ENCODE measurements at regions not wholly inside any gene's neighbourhood (a gene's known extent, or its start where the extent isn't known, plus 50 kb on each side); places are given as distances from the start of the nearest gene placed in this dataset.

DNA sequence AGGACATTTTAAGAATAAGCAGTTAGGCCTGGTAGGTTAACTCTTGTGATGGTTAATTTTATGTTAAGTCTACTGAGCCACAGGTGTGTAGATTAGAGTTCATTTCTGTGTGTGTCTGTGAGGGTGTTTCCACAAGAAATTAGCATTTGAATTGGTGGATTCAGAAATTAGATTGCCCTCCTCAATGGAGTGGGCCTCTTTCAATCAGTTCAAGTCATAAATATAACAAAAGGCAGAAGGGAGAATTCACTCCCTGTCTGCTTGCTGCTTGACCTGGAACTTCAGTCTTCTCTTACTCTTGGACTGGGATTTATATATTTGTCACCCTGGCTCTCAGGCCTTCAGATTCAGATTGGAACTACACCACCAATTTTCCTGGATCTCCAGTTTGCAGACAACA lies 55.3 kb upstream of the POM121L12 start:
- DNase-seq = no peak

DNA sequence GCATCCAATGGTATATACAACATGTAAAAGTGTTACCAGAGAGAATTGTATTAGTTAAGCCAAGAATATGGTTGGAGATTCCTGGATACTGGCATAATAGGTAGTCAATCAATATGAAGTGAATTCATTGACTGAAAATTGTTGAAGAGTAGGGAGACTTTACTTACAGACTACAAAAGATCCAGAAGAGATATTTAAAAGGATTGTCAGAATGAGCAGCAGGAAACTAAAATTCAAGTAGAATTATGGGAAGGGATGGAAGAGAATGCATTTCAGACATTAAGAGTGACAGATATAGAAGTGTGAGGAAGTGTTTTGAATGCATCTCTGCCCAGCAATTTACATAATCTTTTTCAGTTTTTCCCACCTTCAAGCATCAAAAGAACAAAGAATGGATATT lies 62.3 kb upstream of the POM121L12 start:
- DNase-seq = no peak

DNA sequence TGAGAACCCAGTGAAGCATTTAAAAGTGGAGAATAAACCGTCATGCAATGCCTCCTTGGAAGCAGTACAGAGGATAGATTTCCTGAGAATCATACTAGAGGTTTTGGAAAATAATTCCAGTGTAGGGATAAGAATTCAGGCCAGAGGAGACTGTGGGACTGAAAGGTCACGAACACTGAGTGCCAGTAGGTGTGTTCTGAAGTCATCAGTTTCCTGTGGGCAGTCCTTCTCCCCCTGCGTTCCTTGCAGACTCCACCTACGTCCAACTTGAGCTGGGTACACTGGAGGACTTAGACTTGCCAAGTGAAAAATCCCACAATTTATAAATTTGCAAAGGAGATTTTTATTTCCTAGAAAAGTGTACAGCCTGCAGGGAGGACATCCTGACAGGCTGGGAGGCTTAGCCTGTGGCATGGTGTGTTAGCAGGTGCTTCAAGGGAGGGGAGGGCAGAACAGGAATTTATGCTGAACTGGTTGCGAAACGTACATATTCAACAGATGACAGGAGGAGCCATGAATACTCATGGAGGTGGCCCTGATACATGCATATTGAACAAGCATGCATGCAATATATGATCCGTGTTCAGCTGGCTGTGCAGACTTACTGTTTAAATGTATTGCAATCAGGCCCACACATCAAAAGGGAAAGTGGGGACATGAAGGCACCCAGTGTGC lies 72.9 kb upstream of the POM121L12 start:
- DNase-seq = no peak

DNA sequence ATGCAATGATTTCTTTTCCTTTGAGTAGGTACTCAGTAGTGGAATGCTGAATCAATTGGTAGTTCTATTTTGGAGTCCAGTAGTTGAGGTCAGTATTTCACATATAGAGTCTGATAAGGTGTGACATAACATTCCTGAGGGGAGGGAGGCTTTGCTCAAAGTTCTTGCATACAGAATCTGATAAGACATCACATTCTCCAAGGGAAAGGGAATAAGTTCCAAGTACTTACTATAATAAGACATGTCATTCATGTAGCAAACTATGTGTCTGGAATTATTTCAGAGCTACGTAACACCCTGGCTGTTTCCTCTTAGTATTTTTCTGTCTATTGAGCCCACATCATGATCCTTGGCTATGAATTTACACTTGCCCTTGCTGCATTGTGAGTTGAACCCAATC lies 74.3 kb upstream of the POM121L12 start:
- DNase-seq = no peak

DNA sequence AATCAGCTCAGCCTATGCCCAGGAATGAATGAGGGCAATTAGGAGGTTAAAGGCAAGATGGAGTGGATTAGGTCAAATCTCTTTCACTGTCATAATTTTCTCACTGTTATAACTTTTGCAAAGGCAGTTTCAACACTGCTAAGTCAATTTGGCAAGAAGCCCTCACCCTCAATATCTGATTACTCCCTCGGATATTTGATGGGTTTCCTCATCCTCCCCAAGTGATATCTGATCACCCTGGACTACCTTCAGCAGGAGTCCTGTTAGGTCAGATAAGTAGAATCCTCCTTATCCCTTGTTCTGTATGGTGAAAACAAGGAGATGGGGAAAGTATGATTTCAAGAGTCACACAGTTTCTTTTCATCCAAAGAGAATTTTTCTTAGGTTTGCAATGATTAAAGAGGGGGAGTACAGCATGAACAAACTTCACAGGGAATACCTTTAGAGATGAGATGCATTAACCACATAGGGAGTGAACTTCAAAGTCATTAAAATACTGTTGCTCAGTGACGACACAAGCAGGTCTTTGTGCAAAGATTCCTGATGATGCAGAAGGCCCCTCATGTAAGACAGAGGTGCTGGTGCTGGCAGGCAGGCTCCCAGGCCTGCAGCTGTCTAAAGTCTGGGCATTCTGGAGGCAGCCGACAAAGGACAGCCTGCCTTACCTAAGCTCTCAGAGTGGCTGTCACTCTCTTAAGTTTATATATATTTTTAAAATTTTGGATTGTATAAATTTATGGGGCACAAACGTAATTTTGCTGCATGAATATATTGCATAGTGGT lies 75.4 kb upstream of the POM121L12 start:
- no peak for DNase-seq

DNA sequence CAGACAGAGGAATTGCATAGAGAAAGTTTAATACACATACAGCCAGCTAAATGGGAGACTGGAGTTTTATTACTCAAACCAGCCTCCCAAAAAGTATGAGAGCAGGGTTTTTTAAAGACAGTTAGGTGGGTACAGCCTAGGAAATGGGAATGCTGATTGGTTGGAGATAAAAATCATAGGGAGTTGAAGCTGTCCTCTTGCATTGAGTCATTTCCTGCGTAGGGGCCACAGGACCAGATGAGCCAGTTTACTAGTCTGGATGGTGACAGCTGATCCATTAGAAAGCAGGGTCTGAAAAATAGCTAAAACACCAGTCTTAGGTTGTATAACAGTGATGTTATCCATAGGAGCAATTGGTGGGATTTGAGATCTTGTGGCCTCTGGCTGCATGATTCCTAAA lies 76.1 kb upstream of the POM121L12 start:
- DNase-seq = no peak

DNA sequence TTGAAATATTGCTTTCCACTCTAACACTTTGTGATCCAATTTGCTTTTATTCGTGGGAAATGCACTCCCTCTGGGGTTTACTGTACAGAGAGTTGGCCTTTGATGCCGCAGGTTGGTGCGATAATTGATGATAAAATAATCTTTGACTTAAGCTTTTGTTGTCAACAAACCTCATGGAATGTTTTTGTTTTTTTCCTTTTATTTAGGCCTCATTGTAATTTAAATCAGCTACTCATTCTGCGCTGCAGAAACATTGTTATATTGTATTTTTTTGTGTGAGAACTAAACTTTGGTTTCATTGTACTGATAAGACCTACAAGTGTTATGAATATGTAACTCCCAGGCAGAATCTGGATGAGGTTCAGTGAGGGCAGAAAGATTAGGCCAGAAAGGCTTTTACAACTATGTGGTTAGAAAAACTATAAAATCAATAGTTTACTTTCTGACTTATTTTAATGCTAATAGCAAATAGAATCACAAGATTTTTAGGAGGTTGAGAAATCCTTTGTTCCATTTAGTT lies 76.8 kb upstream of the POM121L12 start:
- no peak for DNase-seq

DNA sequence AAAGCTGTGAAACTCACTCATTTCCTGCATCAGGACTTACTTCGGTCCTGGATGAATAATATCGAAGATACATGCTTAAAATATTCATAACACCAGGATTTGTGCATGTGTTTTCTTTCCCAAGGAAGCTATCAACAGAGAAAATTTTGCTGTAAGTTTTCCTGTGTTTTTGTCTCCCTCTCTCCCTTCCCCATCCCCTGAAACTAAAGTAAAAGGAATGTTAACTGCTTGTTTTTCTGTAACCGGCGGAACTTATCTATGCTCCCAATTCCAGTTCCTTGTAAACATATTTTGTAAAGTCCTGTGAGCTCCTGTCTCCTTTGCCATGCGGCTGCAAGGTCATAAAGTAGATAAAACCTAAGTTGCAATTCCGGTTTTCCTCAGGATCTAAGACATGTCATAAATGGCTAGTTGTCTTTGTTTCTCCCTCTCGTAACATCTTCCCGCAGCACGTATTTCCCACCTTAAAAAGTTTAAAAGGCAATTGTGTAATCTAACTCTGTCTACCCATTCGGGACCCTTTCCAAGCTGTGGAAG lies 79.0 kb upstream of the POM121L12 start:
- DNase-seq = no peak

DNA sequence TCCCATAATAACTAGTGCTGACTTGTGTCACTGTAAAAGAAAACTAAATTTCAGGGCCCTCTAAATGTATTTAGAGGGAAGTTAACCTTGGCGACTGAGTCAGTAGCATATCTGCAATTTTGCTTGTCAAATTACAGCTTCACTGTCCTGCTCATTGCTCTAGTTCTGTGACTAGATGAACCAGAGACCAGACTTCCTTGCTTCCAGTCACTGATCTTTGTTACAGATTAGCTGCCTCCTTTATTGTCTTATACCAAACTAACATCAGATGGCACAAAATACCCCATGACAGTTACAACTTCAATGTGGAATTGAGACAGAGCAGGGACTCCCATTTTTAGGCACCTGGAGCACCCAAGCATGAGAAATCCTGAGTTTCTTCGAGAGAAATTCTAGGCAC lies 79.9 kb upstream of the POM121L12 start:
- DNase-seq = no peak

DNA sequence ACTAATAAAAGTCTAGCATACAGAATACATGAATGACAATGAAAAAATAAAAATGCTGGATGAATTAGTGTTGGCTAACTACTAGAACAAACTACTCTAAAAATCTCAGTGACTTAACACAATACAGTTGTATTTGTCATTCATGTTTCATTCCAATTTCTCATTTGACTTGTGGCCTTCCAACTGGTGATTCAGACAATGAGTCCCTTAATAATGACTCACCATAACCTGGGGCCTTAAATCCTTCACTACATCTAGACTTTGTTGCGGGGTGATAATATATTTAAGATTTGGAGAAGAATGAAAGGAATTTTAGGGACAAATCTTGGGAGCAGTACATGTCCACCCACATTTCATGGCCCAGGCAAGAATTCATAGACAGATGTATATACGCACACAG lies 90.5 kb upstream of the POM121L12 start:
- DNase-seq = no peak

DNA sequence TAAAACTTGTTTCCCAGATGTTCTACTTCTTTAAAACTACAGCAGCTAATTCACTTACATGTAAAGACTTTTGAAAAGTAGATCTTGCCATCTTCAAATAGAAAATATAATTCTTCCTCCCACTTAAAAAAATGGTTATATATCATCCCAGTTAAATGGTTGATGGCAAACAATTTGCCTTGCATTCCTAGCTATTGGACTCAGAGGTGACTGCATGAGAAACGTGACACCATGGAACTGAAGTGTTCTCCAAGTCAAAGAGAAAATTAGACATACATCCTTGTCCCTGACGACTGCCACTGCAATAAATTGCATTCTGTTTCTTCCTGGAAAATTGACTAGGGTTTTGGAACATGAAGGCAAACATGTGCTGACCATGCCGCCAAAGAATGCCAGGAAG lies 95.0 kb upstream of the POM121L12 start:
- no peak for DNase-seq

DNA sequence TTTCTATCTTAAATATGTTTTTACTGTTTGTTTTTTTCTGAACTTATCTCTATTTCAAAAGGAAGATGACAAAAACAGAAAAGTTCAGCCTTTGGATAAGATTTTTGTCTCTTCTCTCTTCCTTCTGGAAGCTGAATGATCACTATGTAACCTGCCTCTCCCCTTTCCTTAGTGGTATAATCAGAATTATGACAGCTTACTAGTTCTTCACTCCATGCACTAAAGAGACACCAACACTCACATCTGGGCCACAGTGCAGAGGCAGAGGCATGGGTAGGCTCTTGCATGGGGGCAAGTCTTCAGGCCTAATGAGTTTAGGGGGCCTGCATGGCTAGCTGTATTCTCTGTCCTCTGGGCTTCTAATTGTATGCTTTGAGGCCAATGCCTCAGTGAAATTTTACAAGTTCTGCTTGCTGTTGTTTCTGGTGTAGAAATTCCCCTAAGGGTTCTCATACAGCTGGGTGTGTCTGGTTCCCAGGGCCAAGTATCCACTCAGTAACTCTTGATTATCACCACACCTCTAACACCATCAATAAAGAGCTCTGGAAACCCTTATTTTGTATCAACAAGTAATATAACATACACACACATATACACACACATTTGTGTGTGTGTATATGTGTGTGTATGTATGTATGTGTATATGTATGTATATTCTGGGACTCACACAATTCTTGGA lies 96.8 kb upstream of the POM121L12 start:
- DNase-seq = no peak

DNA sequence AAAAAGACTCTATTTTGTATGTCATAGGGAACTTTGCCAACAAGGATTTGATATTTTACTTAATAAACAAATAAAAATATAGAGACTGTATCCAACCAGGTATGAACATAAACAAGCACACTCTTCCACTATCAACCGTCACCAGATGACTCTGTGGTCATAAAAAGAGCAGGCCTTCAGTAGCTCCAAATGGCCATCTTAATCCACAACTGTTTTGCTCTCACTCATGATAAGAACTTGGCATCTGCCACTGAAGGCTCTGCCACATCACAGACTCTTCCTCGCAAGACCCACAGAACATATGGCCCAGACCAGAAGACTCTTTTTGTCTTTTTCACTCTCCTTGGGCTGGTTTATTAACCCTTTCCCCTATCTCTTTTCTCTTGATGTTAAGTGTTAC lies 98.7 kb upstream of the POM121L12 start:
- DNase-seq = no peak

DNA sequence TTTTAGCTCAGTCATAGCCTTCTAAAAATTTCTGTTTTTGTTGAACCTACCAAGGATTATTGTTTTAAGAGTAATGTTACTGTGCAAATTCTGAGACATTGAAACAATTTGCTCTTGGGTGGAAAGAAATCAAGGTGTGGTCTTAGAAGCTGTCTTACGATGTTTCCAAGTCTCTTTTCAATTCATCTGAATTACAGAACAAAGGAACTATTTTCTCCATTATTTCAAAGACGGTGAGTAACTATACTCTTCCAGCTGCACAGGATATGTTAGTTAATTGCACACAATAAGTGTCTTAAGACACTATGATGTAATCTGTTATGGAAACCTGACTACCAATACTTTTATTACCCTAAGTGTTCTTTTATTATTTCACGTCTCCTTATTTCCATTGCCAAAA lies 106.8 kb upstream of the POM121L12 start:
- no peak for DNase-seq

DNA sequence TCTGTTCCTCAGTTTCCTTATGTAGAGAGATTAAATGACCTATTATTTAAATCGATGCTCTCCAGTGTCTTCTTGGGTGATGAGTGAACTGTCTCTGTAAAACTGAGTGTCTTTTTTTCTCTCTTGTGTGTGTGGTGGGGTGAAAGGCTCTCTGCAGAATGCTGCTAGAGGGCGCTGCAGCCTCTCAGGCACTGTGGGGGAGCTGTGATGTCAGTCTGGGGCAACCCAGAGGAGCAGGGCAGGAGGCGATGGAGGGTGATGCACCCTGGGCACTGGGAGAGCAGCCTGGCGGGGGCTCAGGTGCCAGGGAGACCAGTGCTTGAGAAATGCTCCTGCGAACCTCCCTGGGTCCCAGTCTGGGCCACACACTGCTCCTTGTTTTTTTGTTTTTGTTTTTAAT lies 110.1 kb upstream of the POM121L12 start:
- no peak for DNase-seq

DNA sequence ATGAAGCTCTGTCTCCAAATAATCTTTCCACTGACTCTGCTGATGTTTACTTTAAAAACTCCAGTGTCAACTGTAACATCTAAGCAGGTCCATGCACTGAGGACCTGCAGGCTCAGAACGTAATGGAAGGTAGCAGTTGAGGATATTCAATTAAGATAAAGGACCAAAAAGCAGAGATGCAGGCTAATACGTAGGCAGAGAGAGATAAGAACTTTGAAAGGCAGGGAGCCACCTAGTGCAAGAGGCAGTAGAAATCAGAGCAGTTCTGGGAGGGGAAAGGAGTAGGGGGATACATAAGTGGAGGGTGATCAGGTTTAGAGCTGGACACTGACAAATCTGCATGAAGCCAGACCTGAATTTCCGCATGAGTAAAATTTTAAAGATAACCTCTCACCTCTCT lies 114.5 kb upstream of the POM121L12 start:
- DNase-seq = no peak

DNA sequence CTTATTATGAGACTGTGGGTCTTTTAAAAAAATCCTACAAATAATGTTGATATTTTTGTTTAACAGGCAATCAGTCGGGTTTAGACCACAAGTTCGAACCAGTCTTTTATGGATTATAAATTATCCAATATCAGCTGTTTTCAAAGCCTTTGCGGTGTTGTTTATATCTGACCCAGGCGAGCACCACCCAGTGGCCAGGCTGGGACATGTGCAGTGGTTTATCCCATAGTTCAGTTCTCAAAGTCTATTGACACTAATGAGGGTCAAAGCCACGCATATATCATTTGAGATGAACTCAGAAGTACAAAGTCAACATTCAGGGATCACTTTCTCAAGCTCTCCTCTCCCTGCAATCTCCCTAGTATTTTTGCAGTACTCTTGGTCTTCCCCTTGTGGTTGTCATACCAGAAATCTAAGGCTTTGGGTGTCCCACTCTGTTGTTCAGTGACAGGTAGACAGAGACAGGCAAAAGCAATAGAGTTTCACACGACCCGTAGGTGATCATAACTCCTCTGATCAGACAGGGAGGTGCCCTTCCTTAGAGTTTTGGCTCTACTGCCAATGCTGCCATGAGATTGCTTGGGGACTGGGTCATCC lies 117.4 kb upstream of the POM121L12 start:
- DNase-seq = no peak

DNA sequence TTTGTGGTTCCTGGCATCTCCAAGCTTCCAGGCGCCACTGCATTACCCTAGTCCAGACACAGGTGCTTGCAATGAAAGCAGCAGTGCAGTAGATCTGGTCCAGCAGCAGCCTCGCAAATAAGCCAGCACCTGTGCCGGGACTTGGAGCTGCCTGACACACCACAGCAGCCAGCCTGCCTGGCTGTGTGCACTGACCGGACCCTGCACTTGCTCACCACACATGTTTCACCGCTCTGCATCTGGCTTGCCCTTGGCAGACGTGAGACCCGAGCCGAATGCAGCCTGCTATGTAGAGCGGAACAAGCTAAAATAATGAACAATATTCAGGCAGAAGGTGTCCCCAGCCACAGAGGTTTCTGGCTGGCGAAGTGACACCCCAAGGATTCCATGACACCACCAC lies 123.6 kb upstream of the POM121L12 start:
- no peak for DNase-seq

DNA sequence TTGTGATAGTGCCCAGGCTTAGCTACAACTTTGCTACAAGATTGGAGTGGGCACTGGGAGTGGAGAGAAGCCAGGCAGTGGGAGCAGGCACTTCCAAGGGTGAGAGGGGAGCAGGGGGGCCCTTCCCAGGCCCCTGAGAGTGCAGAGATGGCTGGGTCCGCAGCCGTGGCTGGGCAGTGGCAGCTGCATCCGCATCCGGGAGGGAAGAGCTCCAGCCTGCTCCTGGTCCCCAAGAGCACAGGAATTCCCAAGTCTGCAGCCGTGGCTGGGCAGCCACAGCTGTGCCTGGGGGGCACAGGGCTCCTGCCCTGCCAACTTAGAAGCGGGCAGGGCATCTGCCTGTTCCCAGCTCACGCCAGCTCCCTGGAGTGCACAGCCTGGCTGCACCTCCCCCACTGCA lies 124.1 kb upstream of the POM121L12 start:
- DNase-seq = no peak

DNA sequence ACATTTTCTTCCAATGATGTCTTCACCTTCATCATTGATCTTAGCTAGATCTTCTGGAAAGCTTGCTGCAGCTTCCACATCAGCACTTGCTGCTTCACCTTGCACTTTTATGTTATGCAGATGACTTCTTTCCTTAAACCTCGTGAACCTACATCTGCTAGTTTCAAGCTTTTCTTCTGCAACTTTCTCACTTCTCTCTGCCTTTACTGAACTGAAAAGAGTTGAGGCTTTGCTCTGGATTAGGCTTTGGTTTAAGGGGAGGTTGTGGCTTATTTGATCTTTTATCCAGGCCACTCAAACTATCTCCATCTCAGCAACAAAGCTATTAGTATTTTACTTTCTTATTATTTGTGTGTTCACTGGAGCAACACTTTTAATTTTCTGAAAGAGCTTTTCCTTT lies 125.5 kb upstream of the POM121L12 start:
- no peak for DNase-seq

DNA sequence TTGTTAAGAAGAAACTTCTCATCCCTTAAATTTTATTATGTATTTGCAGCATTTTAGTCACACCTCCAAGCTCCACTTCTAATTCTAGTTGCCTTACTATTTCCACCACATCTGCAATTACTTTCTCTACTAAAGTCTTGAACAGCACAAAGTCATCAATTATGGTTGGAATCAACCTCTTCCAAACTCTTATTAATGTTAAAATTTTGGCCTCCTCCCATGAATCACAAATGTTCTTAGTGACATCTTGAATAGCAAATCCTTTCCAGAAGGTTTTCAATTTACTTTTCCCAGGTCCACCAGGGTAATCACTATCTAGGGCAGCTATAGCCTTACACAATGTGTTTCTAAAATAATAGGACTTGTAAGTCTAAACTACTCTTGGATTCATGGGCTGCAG lies 126.3 kb upstream of the POM121L12 start:
- DNase-seq = no peak

DNA sequence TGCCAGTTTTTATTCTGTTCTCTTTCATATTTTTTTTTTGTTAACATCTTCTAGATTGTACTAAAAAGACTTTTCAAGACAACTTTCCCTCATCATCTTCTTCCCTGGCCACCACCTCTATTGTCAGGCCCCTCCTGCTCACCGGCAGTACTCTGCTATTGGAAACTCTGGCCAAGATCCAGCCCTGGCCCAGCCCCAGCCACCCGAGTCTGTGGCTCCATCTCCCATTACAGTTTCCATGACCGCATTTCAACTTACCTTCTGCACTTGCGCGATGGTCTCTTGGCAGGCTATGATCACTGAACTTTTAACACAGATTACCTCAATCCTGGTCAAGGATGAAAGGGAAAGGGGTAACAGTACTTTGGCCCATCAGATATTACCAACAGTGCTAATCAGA lies 137.7 kb upstream of the POM121L12 start:
- no peak for DNase-seq

DNA sequence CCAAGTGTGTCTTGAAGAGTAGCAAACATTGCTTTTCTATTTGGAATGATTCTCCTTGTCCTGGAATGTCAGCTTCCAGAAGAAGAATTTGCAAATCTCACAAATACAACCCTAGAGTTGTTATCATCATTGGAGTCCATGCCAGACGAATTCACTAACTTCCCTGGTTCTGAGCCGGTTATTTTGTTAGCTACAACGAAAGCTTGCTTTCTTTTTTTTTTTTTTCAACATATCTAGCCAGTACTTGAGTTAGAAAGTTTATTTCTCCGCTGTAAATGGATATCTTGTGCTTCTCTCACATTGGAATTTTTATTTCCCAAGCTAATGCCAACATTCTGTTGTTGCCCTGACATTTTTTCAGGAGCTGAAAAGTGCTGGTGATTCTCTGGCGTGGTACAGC lies 138.1 kb upstream of the POM121L12 start:
- no peak for DNase-seq

Measured in T-helper 2 cell (primary cell).